Psoas muscle (tissue), 7 donors: ENCODE measurements at regions not wholly inside any gene's neighbourhood (a gene's known extent, or its start where the extent isn't known, plus 50 kb on each side); places are given as distances from the start of the nearest gene placed in this dataset.

ENCODE experiments used
- ATAC-seq, 4 donors: fragments of 200-7000 bp; cut with Tn5 transposase; one replicate each; pipeline ENCODE4 v1.9.1; 2020; ENCODE audit warnings: moderate library complexity in 3 of 4, mild to moderate bottlenecking in 2 of 4
- DNase-seq, 2 donors: peaks; one replicate each; pipeline ENCODE4 v3.0.0-alpha.2; 2020
- H3K27ac ChIP-seq: fragments of 200-600 bp; one replicate; pipeline ENCODE4 v1.8.0; 2022
- H3K27me3 ChIP-seq, 3 donors: fragments of 200-600 bp in 1 of 3; one replicate each; pipeline versions ENCODE4 v1.6.1 to v1.8.0; 2013 to 2022; ENCODE audit warnings: low read length in 2 of 3, mild to moderate bottlenecking in 2 of 3, moderate library complexity in 1 of 3; ENCODE audit not compliant: insufficient read depth in 3 of 3
- H3K36me3 ChIP-seq, 2 donors: fragments of 200-600 bp in 1 of 2; one replicate each; pipeline versions ENCODE4 v1.6.1 to v1.8.0; 2013 to 2022; ENCODE audit warnings: low read depth in 1 of 2, mild to moderate bottlenecking in 1 of 2, moderate library complexity in 1 of 2; ENCODE audit not compliant: insufficient read depth in 1 of 2
- H3K4me1 ChIP-seq: fragments of 200-600 bp; one replicate; pipeline ENCODE4 v1.8.0; 2022
- H3K4me3 ChIP-seq: fragments of 200-600 bp; one replicate; pipeline ENCODE4 v1.8.0; 2022; ENCODE audit warnings: mild to moderate bottlenecking
- H3K9me3 ChIP-seq: fragments of 200-600 bp; one replicate; pipeline ENCODE4 v1.8.0; 2022
- WGBS, 3 donors: extraction: QIAGEN DNeasy Blood & Tissue Kit; methylation state at CpG; one replicate each; pipeline versions ENCODE4 v1.1.6 to v1.1.7; 2013; 5-methylcytosine and 5-hydroxymethylcytosine counted together
- intact Hi-C, 2 donors: fragments of 100-400 bp; cut with DNase I; formaldehyde crosslinking; loops; one replicate each; pipeline versions ENCODE4 v1.11.0 to v1.14.2; 2022
- TF ChIP-seq, protein P1 (sequence below): fragments of 200-600 bp; IDR thresholded peaks from one replicate; pipeline ENCODE4 v1.8.0; 2022; ENCODE audit warnings: antibody characterized with exemption
- donor health status: healthy with polysubstance abuse.
- donor health status: DM: no; HTN: no; CAD: no; lungs with moderate emphysema.
- donor health status: Bipolar disorder and iron deficiency.
- donor health status: healthy.
- donor health status: DM: yes; HTN: yes; CAD: no.
- donor health status: DM: no; HTN: no; CAD: no.
- donor health status: DM: yes; HTN: yes; CAD: no.

GRCh38 chr11:134469627-134470026 lies 57.6 kb upstream of the B3GAT1 start:
- H3K27ac ChIP-seq = no peak overlapping the region
- H3K4me3 ChIP-seq = no peak overlapping the region
- no peaks in the 10 kb centered on the region for H3K4me1 ChIP-seq
- TF ChIP-seq, protein P1, sequence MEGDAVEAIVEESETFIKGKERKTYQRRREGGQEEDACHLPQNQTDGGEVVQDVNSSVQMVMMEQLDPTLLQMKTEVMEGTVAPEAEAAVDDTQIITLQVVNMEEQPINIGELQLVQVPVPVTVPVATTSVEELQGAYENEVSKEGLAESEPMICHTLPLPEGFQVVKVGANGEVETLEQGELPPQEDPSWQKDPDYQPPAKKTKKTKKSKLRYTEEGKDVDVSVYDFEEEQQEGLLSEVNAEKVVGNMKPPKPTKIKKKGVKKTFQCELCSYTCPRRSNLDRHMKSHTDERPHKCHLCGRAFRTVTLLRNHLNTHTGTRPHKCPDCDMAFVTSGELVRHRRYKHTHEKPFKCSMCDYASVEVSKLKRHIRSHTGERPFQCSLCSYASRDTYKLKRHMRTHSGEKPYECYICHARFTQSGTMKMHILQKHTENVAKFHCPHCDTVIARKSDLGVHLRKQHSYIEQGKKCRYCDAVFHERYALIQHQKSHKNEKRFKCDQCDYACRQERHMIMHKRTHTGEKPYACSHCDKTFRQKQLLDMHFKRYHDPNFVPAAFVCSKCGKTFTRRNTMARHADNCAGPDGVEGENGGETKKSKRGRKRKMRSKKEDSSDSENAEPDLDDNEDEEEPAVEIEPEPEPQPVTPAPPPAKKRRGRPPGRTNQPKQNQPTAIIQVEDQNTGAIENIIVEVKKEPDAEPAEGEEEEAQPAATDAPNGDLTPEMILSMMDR = no peak
- H3K27me3 ChIP-seq = peaks cover 0 to 36% (median 16%) of the 10 kb centered on the region in 3 donors
- intact Hi-C loops = no loop called here
- 76 to 87% (median 76%) methylated on average over 3 of the region's 3 CpGs for WGBS, 3 donors
- DNase-seq = no peak
- no peak for ATAC-seq
- H3K9me3 ChIP-seq = no peaks in the 10 kb centered on the region
- H3K36me3 ChIP-seq = no peaks in the 10 kb centered on the region

DNA sequence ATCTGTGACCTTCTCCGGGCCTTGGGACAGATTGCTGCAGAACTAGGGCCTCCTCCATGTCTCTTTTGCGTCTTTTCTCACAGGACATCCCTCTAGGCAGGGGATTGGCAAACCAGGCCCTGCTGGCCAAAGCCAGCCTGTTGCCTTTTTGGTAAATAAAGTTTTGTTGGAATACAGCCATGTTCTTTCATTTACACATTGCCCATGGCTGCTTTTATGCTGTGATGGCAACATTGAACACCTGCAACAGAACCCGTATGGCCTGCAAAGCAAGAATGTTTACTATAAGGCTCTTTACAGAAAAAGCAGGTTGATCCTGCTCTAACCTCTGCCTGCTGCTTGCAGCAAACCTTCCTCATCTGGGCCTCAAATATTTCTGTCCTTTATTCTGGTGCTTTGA lies 56.8 kb upstream of the B3GAT1 start:
- H3K36me3 ChIP-seq = no peaks in the 10 kb centered on the region
- TF ChIP-seq, protein P1 = no peak
- no peak overlapping the region for H3K4me3 ChIP-seq
- H3K27ac ChIP-seq = no peak overlapping the region
- intact Hi-C loops = no loop called here
- no peaks in the 10 kb centered on the region for H3K4me1 ChIP-seq
- DNase-seq (no peak), ATAC-seq (no peak)
- peaks cover 0 to 34% (median 16%) of the 10 kb centered on the region in 3 donors for H3K27me3 ChIP-seq
- WGBS, 3 donors = 76 to 93% (median 83%) methylated on average over 3 of the region's 3 CpGs
- no peaks in the 10 kb centered on the region for H3K9me3 ChIP-seq

DNA sequence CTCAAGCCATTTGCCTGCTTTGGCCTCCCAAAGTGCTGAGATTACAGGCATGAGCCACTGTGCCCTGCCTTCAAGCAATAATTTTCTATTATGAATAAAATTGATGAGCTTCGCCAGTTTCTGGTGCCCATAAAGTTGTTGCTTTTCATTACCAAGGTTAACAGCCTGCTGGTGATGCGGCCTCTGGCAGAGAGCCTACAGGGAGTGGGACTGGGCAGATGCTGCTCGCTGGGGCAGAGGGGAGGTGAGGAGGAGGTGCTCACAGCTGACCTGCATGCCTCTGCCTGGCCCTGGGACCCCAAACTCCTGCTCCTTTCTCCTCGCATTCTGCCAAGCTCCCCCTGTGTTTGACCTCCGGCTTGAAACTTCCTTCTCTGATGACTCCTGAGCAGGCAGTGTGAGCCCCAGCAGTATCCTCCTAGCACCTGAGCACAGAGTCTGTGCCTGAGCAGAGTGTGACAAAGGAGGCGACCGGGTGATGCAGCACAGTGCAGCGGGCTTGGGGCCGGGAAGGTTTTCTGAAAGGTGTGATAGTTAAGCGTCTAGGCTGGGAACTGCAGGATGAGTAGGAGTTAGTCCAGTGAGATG lies 56.1 kb upstream of the B3GAT1 start:
- TF ChIP-seq, protein P1 = no peak
- ATAC-seq = no peak
- Histone ChIP-seq H3K4me3 (no peak overlapping the region), H3K27ac (no peak overlapping the region), H3K27me3 (peaks cover 0 to 38% (median 16%) of the 10 kb centered on the region in 3 donors), H3K9me3 (no peaks in the 10 kb centered on the region), H3K4me1 (no peaks in the 10 kb centered on the region), H3K36me3 (no peaks in the 10 kb centered on the region)
- 82 to 86% (median 84%) methylated on average over 10 of the region's 10 CpGs for WGBS, 3 donors
- intact Hi-C loops = no loop called here
- no peak for DNase-seq

GRCh38 chr11:134466610-134467567 lies 54.8 kb upstream of the B3GAT1 start:
- Histone ChIP-seq H3K4me3 (no peak overlapping the region), H3K27me3 (peaks cover 0 to 34% (median 16%) of the 10 kb centered on the region in 3 donors), H3K36me3 (no peaks in the 10 kb centered on the region), H3K27ac (no peak overlapping the region), H3K9me3 (no peaks in the 10 kb centered on the region), H3K4me1 (no peaks in the 10 kb centered on the region)
- TF ChIP-seq, protein P1 = no peak
- intact Hi-C loops = no loop called here
- WGBS, 3 donors = 56 to 65% (median 59%) methylated on average over 20 of the region's 20 CpGs
- DNase-seq (no peak), ATAC-seq (no peak)
